Tibial nerve (tissue), 4 donors: ENCODE measurements at regions not wholly inside any gene's neighbourhood (a gene's known extent, or its start where the extent isn't known, plus 50 kb on each side); places are given as distances from the start of the nearest gene placed in this dataset.

Experiments
- EP300 ChIP-seq, 2 donors: sonication (generic); formaldehyde crosslinking; IDR thresholded peaks; one replicate each; pipeline ENCODE4 v1.6.1; 2017; ENCODE audit warnings: antibody characterized with exemption in 2 of 2, mild to moderate bottlenecking in 1 of 2
- POLR2A ChIP-seq, 2 donors: fragments of 450-650 bp; IDR thresholded peaks; one replicate each; pipeline ENCODE4 v1.6.1; 2017; ENCODE audit warnings: antibody characterized with exemption in 2 of 2, mild to moderate bottlenecking in 2 of 2, moderate library complexity in 2 of 2
- TF ChIP-seq, protein P1 (sequence below), 5 experiments: fragments of 200-600 bp in 3 of 5; fragments of 450-650 bp in 2 of 5; sonication (generic) in 3 of 5; IDR thresholded peaks; one replicate each; pipeline ENCODE4 v1.5.1; 2016 to 2019; ENCODE audit warnings: antibody characterized with exemption in 5 of 5, mild to moderate bottlenecking in 3 of 5, moderate library complexity in 2 of 5

DNA sequence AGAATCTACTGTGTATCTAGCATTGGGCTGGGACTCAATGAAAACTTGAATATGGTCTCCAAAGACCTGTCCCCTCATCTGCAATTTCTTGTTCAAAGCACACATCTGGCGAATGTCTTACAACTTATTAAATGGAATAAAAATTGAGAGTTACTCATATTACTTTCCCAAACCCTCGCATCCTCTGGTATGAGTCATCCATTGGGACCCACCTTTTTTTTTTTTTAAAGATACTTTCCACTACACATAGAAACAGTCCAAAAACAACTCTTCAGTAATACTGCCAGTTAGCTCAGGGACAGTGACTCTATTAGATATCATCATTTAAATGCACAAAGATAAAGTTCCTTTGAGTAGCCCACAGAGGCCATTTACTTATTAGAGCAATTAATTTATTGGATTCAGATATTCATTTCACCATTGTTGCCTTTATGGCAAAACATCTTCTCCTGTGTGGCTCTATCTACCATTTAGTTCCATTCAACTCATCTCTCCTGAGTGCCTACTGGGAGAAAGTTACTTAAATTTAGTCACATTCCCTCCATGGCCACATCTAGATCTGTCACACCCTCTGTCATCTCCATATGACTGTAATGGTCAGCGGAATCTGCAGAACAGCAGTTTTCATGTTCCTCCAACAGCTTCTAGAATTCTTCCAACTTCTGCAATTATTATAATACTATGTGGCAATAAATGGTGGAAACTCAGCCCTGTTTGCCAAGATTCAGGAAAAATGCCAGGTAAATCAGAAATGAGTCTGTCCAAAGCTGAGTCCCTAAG lies 77.9 kb upstream of the ARHGEF3 start:
- TF ChIP-seq, protein P1, sequence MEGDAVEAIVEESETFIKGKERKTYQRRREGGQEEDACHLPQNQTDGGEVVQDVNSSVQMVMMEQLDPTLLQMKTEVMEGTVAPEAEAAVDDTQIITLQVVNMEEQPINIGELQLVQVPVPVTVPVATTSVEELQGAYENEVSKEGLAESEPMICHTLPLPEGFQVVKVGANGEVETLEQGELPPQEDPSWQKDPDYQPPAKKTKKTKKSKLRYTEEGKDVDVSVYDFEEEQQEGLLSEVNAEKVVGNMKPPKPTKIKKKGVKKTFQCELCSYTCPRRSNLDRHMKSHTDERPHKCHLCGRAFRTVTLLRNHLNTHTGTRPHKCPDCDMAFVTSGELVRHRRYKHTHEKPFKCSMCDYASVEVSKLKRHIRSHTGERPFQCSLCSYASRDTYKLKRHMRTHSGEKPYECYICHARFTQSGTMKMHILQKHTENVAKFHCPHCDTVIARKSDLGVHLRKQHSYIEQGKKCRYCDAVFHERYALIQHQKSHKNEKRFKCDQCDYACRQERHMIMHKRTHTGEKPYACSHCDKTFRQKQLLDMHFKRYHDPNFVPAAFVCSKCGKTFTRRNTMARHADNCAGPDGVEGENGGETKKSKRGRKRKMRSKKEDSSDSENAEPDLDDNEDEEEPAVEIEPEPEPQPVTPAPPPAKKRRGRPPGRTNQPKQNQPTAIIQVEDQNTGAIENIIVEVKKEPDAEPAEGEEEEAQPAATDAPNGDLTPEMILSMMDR (IDR thresholded peaks at IDR 0.05), result no peak
- TF ChIP-seq POLR2A (IDR thresholded peaks at IDR 0.05) (no peak), EP300 (IDR thresholded peaks at IDR 0.05) (peak in 1 of 2 donors; percentile 33)
